Astrocyte of the hippocampus (primary cell): ENCODE measurements at regions not wholly inside any gene's neighbourhood (a gene's known extent, or its start where the extent isn't known, plus 50 kb on each side); places are given as distances from the start of the nearest gene placed in this dataset.

Experiments
- DNase-seq: peaks from one replicate; pipeline ENCODE4 v3.0.0; 2011; ENCODE audit warnings: low read depth, low spot score

GRCh38 chr3:13266005-13266404, 154.1 kb downstream of the NUP210 start:
- DNase-seq, result no peak

- DNase-seq, result no peak
Observed at GRCh38 chr3:13265507-13265906, 154.6 kb downstream of the NUP210 start.

GRCh38 chr3:13265016-13265415, 155.1 kb downstream of the NUP210 start:
- no peak for DNase-seq

- no peak for DNase-seq
Observed at GRCh38 chr3:13264468-13264795, 155.7 kb downstream of the NUP210 start.

GRCh38 chr3:13263770-13264467, 156.2 kb downstream of the NUP210 start:
- DNase-seq, result peak; percentile 33

GRCh38 chr3:13262493-13263211, 157.5 kb downstream of the NUP210 start:
- DNase-seq, result no peak

- no peak for DNase-seq
Observed at GRCh38 chr3:13261892-13262291, 158.2 kb downstream of the NUP210 start.

GRCh38 chr3:13261104-13261830, 158.9 kb downstream of the NUP210 start:
- no peak for DNase-seq

- DNase-seq, result no peak
Observed at GRCh38 chr3:13260259-13261103, 159.6 kb downstream of the NUP210 start.

- no peak for DNase-seq
Observed at GRCh38 chr3:13259831-13260230, 160.3 kb downstream of the NUP210 start.

- no peak for DNase-seq
Observed at GRCh38 chr3:13258986-13259514, 161.1 kb downstream of the NUP210 start.

GRCh38 chr3:13258280-13258679, 161.8 kb downstream of the NUP210 start:
- DNase-seq, result no peak

GRCh38 chr3:13257666-13258065, 162.5 kb downstream of the NUP210 start:
- DNase-seq, result no peak

GRCh38 chr3:13256845-13257244, 163.3 kb downstream of the NUP210 start:
- no peak for DNase-seq

GRCh38 chr3:13254028-13254951, 165.8 kb downstream of the NUP210 start:
- DNase-seq, result no peak

GRCh38 chr3:13253208-13253937, 166.7 kb downstream of the NUP210 start:
- no peak for DNase-seq

- no peak for DNase-seq
Observed at GRCh38 chr3:13252207-13252606, 167.9 kb downstream of the NUP210 start.

- no peak for DNase-seq
Observed at GRCh38 chr3:13251166-13251903, 168.8 kb downstream of the NUP210 start.
